Activated naive CD4-positive, alpha-beta T cell treated with anti-CD3 and anti-CD28 coated beads, Interleukin-2, amount 50 U/mL, for 16 hours (primary cell): ENCODE measurements at regions not wholly inside any gene's neighbourhood (a gene's known extent, or its start where the extent isn't known, plus 50 kb on each side); places are given as distances from the start of the nearest gene placed in this dataset.

Experiments
- DNase-seq: peaks from one replicate; pipeline ENCODE4 v3.0.0-alpha.2; 2020

GRCh38 chr15:85943791-85944190 lies 135.9 kb upstream of the AGBL1 start:
- DNase-seq: no peak

GRCh38 chr15:85947021-85947420 lies 132.7 kb upstream of the AGBL1 start:
- DNase-seq: no peak

- DNase-seq: no peak
These were observed 131.7 kb upstream of the AGBL1 start for GRCh38 chr15:85947936-85948335.

GRCh38 chr15:85950101-85950500 lies 129.6 kb upstream of the AGBL1 start:
- DNase-seq: no peak

- no peak for DNase-seq
These were observed 125.1 kb upstream of the AGBL1 start for GRCh38 chr15:85954586-85954985.

GRCh38 chr15:85955501-85956391 lies 123.9 kb upstream of the AGBL1 start:
- no peak for DNase-seq

GRCh38 chr15:85956532-85957275 lies 123.0 kb upstream of the AGBL1 start:
- no peak for DNase-seq

GRCh38 chr15:85959611-85960010 lies 120.1 kb upstream of the AGBL1 start:
- DNase-seq: no peak

GRCh38 chr15:85960381-85960780 lies 119.3 kb upstream of the AGBL1 start:
- DNase-seq: no peak

- no peak for DNase-seq
These were observed 117.8 kb upstream of the AGBL1 start for GRCh38 chr15:85961821-85962220.

- no peak for DNase-seq
These were observed 116.4 kb upstream of the AGBL1 start for GRCh38 chr15:85963262-85963760.

GRCh38 chr15:85964471-85964870 lies 115.2 kb upstream of the AGBL1 start:
- no peak for DNase-seq

- DNase-seq: no peak
These were observed 112.1 kb upstream of the AGBL1 start for GRCh38 chr15:85967553-85967952.

GRCh38 chr15:85972805-85973540 lies 106.7 kb upstream of the AGBL1 start:
- no peak for DNase-seq

GRCh38 chr15:85973584-85974347 lies 105.9 kb upstream of the AGBL1 start:
- no peak for DNase-seq

GRCh38 chr15:85974348-85974705 lies 105.3 kb upstream of the AGBL1 start:
- DNase-seq: no peak

- no peak for DNase-seq
These were observed 104.9 kb upstream of the AGBL1 start for GRCh38 chr15:85974742-85975141.

GRCh38 chr15:85976102-85976501 lies 103.6 kb upstream of the AGBL1 start:
- DNase-seq: no peak

GRCh38 chr15:85976986-85977385 lies 102.7 kb upstream of the AGBL1 start:
- DNase-seq: no peak

- no peak for DNase-seq
These were observed 102.1 kb upstream of the AGBL1 start for GRCh38 chr15:85977586-85977985.

- no peak for DNase-seq
These were observed 99.7 kb upstream of the AGBL1 start for GRCh38 chr15:85979929-85980328.

- no peak for DNase-seq
These were observed 98.7 kb upstream of the AGBL1 start for GRCh38 chr15:85980946-85981345.

GRCh38 chr15:85984241-85984640 lies 95.4 kb upstream of the AGBL1 start:
- no peak for DNase-seq
